Hematopoietic multipotent progenitor cell treated with erythropoietin and hydrocortisone succinate and interleukin-3 and kit ligand, for 8 days (in vitro differentiated cells): ENCODE measurements at regions not wholly inside any gene's neighbourhood (a gene's known extent, or its start where the extent isn't known, plus 50 kb on each side); places are given as distances from the start of the nearest gene placed in this dataset.

Source experiments
- DNase-seq: peaks from one replicate; pipeline ENCODE4 v3.0.0-alpha.2; 2015

GRCh38 chr1:201752333-201752732 lies 76.6 kb upstream of the IPO9 start:
- no peak for DNase-seq

DNA sequence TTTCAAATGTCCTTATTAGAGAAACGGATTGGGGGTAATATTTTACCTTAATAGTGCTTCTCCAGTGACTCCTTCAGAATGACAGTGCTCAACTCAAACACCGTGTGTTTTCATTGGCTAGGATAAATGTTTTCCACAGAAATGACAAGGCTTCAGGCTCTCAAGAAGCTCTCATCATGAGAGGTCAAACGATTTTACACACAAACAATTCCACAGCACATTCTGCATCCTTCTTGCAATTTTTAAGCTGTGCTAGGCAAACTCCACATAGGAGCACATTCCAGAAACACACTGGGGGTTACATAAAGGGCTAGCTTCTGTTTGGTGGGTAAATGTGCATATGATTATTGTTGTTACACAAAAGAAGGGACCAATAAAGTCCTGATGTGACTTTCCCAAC lies 75.5 kb upstream of the IPO9 start:
- DNase-seq = no peak

- no peak for DNase-seq
These were observed 74.6 kb upstream of the IPO9 start for GRCh38 chr1:201754353-201754752.

GRCh38 chr1:201755200-201755599 lies 73.8 kb upstream of the IPO9 start:
- DNase-seq = no peak

- no peak for DNase-seq
These were observed 72.6 kb upstream of the IPO9 start for GRCh38 chr1:201756406-201756805.

- DNase-seq = no peak
These were observed 70.4 kb upstream of the IPO9 start for GRCh38 chr1:201758499-201759050.

DNA sequence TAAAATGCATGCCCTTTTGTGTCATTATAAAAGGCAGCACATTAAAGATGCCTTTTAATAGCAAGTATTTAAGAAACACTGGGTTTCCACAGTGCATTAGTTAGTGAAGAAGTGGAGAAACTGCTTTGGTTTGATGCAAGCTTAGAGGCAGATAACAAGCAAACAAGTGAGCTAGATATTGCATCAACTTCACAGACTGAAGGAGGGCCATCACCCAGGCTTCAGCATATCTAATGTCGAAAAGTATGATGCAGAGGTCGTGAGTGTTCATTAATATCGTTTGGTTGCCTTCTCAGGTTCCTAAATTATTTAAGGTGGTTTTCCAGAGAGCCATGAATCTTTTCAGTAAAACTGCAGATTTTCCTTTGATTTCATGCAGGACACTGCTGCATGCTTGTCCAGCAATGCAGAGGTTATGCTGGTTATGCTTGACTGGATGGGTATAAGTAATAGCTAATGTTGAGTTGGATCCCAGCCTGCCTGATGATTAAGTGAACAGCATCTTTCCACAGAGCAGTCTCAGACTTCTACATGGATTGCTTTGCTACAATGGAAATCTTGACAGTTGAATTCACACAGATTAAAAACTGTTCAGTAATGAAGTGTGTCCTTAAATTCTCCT lies 69.7 kb upstream of the IPO9 start:
- DNase-seq = no peak

GRCh38 chr1:201760516-201760915 lies 68.4 kb upstream of the IPO9 start:
- no peak for DNase-seq

GRCh38 chr1:201761178-201761577 lies 67.8 kb upstream of the IPO9 start:
- DNase-seq = no peak

GRCh38 chr1:201761871-201762270 lies 67.1 kb upstream of the IPO9 start:
- DNase-seq = no peak

GRCh38 chr1:201762381-201762780 lies 66.6 kb upstream of the IPO9 start:
- no peak for DNase-seq

DNA sequence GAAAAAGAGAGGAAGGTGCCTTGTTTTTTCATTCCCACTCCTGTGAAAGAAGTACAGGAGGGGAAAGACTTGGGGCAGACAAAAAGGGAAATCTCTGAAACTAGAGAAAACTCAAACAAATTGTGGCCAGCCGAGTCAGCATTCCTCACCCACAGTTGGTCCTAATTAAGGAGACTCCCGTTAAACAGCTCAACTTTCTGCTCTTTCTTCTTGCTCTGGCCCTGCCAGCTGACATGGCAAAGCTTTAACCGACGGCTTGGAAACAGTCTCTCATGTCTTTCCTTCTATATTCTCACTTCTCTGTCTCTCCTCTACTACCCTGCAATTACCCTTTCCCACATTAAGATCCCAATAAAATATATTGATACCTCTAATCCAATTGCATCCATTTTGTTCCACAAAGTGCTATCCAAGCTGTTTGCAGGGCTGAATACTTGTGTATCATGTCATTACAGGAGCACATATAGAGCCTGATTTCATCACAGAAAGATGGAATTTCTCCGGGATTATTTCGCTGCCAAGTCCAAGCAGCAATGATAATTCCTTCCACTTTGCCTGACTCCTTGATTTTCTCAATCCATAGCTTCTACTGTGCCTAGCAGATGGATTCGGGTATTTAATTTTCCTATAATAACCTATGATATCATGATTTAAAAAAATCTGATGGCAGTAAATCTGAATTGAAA lies 65.4 kb upstream of the IPO9 start:
- DNase-seq = no peak

- DNase-seq = no peak
These were observed 64.8 kb upstream of the IPO9 start for GRCh38 chr1:201764166-201764565.

DNA sequence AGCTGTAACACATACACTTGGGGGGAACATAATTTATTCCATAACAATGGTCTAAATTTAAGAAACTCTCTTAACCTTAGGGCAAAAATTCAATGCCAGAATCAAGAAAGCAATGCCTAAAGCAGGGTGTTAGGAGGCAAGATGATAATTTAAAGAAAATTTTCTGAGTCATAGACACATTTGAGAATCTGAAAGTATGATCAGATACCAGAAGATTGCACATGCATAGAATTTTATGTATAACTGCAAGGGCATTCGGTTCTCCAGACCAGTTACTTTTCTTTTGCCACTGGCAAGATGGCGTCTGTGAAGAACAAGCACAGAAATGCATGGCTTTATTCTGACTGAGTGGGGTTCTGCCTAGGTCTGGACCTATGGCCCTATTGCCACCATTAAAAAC lies 64.4 kb upstream of the IPO9 start:
- no peak for DNase-seq

- DNase-seq = no peak
These were observed 62.7 kb upstream of the IPO9 start for GRCh38 chr1:201766131-201766866.

GRCh38 chr1:201767339-201767738 lies 61.6 kb upstream of the IPO9 start:
- no peak for DNase-seq

DNA sequence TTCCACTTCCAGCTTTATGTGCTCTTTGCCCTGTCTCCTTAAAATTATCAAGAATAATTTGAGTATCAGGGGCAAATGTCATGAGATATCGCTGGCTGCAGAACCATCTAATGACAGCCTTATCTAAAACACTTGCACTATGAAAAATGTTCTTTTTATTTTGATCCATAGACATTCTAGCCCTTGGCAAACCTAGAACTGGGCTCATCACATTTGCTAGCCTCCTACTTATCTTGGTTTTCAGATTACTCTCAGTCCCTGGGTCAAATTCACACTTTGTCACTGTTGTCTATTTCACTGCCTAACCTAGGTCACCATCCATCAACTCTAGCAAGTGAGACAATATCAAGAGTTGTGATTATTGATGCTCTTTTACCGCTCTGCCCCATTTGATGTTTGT lies 59.9 kb upstream of the IPO9 start:
- DNase-seq = no peak

GRCh38 chr1:201769966-201770365 lies 59.0 kb upstream of the IPO9 start:
- DNase-seq = no peak

DNA sequence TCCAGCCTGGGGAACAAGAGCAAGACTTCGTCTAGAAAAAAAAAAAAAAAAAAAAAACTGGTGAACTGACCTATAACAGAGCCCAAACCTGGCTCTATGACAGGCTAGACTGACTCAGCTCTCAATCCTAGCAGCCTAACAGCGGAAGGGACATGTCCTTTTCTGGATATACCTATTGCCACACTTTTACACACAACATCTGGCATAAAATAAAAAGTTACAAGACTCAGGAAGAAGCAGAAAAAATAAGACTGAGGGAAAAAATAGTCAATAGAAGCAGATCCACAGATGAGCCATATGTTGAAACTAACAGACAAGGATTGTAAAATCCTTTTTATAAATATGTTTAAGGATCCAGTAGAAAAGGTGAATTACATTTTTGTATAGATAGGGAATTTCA lies 57.5 kb upstream of the IPO9 start:
- no peak for DNase-seq

- no peak for DNase-seq
These were observed 56.8 kb upstream of the IPO9 start for GRCh38 chr1:201772178-201772577.

GRCh38 chr1:201773764-201774163 lies 55.2 kb upstream of the IPO9 start:
- no peak for DNase-seq

GRCh38 chr1:201774224-201774982 lies 54.6 kb upstream of the IPO9 start:
- DNase-seq = no peak

GRCh38 chr1:201774983-201775344 lies 54.0 kb upstream of the IPO9 start:
- DNase-seq = no peak
